ENCODE measurements at regions not wholly inside any gene's neighbourhood (a gene's known extent, or its start where the extent isn't known, plus 50 kb on each side); places are given as distances from the start of the nearest gene placed in this dataset.

- TF ChIP-seq, protein P1, sequence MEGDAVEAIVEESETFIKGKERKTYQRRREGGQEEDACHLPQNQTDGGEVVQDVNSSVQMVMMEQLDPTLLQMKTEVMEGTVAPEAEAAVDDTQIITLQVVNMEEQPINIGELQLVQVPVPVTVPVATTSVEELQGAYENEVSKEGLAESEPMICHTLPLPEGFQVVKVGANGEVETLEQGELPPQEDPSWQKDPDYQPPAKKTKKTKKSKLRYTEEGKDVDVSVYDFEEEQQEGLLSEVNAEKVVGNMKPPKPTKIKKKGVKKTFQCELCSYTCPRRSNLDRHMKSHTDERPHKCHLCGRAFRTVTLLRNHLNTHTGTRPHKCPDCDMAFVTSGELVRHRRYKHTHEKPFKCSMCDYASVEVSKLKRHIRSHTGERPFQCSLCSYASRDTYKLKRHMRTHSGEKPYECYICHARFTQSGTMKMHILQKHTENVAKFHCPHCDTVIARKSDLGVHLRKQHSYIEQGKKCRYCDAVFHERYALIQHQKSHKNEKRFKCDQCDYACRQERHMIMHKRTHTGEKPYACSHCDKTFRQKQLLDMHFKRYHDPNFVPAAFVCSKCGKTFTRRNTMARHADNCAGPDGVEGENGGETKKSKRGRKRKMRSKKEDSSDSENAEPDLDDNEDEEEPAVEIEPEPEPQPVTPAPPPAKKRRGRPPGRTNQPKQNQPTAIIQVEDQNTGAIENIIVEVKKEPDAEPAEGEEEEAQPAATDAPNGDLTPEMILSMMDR (IDR thresholded peaks at IDR 0.05; ENCODE audit: extremely low read depth, missing control alignments), result no peak
- no peak for DNase-seq (ENCODE audit: low spot score)
These were observed 647.8 kb upstream of the LCORL start for GRCh38 chr4:18669390-18669789.

DNA sequence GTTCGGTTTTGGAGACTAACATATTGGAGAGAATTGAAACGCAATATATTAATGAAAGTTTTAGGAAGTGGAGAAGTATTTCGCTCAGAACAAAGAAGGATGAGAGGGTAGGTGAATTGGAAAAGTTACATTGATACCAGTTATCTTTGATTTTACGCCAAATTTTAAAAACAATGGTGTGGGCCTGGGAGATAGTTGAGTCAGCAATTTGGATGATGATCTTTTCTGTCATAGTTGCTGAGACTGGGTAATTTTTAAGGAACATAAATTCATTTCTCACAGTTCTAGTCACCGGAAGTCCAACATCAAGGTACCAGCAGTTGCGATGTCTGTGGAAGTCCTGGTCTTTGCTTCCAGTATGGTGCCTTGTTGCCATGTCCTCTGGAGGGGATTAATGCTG is 644.8 kb upstream of the LCORL start:
- TF ChIP-seq, protein P1 (IDR thresholded peaks at IDR 0.05; ENCODE audit: extremely low read depth, missing control alignments), result no peak

DNA sequence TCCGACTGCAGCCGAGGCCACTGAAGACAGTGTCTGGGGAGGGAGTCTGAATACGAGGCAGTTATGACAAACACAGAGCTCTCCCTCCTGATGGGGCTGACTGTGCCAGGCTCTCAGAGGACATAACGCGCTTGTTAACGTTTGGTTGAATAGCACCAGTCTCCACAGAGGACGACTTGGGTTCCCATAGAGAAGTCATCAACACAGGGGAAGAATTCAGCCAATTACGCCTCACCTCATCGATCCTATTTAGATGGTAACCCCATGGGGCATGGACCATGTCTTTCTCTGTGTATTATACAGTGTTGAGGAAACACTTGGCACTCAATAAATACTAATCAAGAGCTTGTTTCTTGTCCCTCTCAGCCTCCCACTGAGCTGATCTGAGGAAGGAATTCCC is 642.6 kb upstream of the LCORL start:
- TF ChIP-seq, protein P1 (IDR thresholded peaks at IDR 0.05; ENCODE audit: extremely low read depth, missing control alignments), result no peak
- no peak for DNase-seq (ENCODE audit: low spot score)

More for the DNA sequence above, 644.8 kb upstream of the LCORL start:
- DNase-seq (ENCODE audit: low spot score), result no peak

DNA sequence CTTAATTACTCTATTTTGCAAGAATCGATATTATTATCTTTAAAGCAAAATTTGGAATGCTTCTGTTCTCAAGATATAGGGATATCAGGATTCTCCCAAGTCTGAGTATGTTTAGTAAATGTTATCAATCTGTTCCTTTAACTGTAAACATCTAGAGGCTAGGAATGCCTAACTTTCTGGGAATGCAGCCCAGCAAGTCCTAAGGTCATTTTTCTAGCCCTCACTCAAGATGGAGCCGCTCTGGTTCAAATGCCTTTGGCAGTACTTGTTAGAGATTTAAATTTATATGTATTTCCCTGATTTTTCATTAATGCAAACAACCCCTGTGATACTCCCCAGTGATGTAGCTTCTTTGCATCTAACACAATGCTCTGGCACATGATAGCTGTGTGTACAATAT is 623.8 kb upstream of the LCORL start:
- TF ChIP-seq, protein P1 (IDR thresholded peaks at IDR 0.05; ENCODE audit: extremely low read depth, missing control alignments), result no peak
- DNase-seq (ENCODE audit: low spot score), result no peak

DNA sequence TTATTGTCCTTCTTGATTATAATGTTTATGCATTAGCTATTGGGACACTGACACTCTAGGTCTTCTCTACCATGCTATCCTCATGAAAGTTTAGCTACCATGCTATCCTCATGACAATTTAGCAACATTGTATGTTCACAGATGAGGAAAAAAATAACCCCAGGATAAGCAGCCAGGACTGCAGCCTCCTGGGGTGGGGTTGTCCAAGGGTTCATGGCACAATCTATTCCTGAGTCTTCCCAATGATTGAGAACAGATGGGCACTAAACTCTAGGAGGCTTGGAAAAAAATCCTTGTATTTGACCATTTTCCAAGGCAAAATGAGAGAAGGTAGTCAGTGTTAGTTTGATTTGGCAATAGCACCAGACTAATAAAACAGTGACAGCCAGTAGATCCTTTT is 619.8 kb upstream of the LCORL start:
- DNase-seq (ENCODE audit: low spot score), result no peak
- TF ChIP-seq, protein P1 (IDR thresholded peaks at IDR 0.05; ENCODE audit: extremely low read depth, missing control alignments), result no peak

GRCh38 chr4:18638031-18638430 is 616.5 kb upstream of the LCORL start:
- TF ChIP-seq, protein P1 (IDR thresholded peaks at IDR 0.05; ENCODE audit: extremely low read depth, missing control alignments), result no peak
- no peak for DNase-seq (ENCODE audit: low spot score)

GRCh38 chr4:18636001-18636585 is 614.5 kb upstream of the LCORL start:
- DNase-seq (ENCODE audit: low spot score), result no peak
- TF ChIP-seq, protein P1 (IDR thresholded peaks at IDR 0.05; ENCODE audit: extremely low read depth, missing control alignments), result no peak
